BLaER1 treated with 17β-estradiol and CSF1 and Interleukin-3, amounts not matched to agents 10 nM and 100 nM (cell line): ENCODE measurements at regions not wholly inside any gene's neighbourhood (a gene's known extent, or its start where the extent isn't known, plus 50 kb on each side); places are given as distances from the start of the nearest gene placed in this dataset.
"Not testable (repeated sequence)": the region's sequence is repeated elsewhere in the genome, so short reads cannot be mapped to it uniquely, and the experiment has no call there.

Experiments
- H3K27ac ChIP-seq, 11 experiments: shearing (Covaris generic); formaldehyde crosslinking; 2 replicates each; pipeline ENCODE4 v1.8.1; 2022
- H3K27me3 ChIP-seq, 11 experiments: shearing (Covaris generic); formaldehyde crosslinking; 2 replicates each; pipeline ENCODE4 v1.8.1; 2022
- H3K36me3 ChIP-seq, 11 experiments: shearing (Covaris generic); formaldehyde crosslinking; 2 replicates each; pipeline ENCODE4 v1.8.1; 2022
- H3K4me1 ChIP-seq, 10 experiments: shearing (Covaris generic); formaldehyde crosslinking; 2 replicates each; pipeline ENCODE4 v1.8.1; 2022
- H3K4me2 ChIP-seq, 11 experiments: shearing (Covaris generic); formaldehyde crosslinking; 2 replicates each; pipeline ENCODE4 v1.8.1; 2022
- H3K4me3 ChIP-seq, 10 experiments: shearing (Covaris generic); formaldehyde crosslinking; 2 replicates each; pipeline ENCODE4 v1.8.1; 2022
- H3K9ac ChIP-seq, 11 experiments: shearing (Covaris generic); formaldehyde crosslinking; 2 replicates each; pipeline ENCODE4 v1.8.1; 2022
- H3K9me3 ChIP-seq, 11 experiments: shearing (Covaris generic); formaldehyde crosslinking; replicated peaks in 1 of 11; 2 replicates each; pipeline ENCODE4 v1.8.1; 2022
- H4K20me1 ChIP-seq, 11 experiments: shearing (Covaris generic); formaldehyde crosslinking; 2 replicates each; pipeline ENCODE4 v1.8.1; 2022
- Cebpa-rat ChIP-seq, 11 experiments: shearing (Covaris generic); IDR thresholded peaks; 2 replicates each; pipeline ENCODE4 v1.8.1; 2022

GRCh38 chr3:159029306-159030026 is 227.6 kb downstream of the MFSD1 start:
- Histone ChIP-seq H3K27me3 (no peaks in the 10 kb centered on the region), H3K36me3 (no peaks in the 10 kb centered on the region), H3K9ac (no peak overlapping the region), H3K4me2 (no peak overlapping the region), H3K4me3 (no peak overlapping the region), H3K9me3 (peaks cover 9 to 23% (median 15%) of the 10 kb centered on the region in 11 experiments; a peak in 19 of 22 replicates), H3K4me1 (no peaks in the 10 kb centered on the region), H4K20me1 (no peaks in the 10 kb centered on the region), H3K27ac (no peak overlapping the region)
- TF ChIP-seq Cebpa-rat (IDR thresholded peaks at IDR 0.05) = no peak

- Histone ChIP-seq H4K20me1 (no peaks in the 10 kb centered on the region), H3K4me1 (no peaks in the 10 kb centered on the region), H3K27me3 (no peaks in the 10 kb centered on the region), H3K4me3 (no peak overlapping the region), H3K9ac (no peak overlapping the region), H3K36me3 (no peaks in the 10 kb centered on the region), H3K4me2 (no peak overlapping the region), H3K9me3 (peaks cover 3 to 18% (median 9%) of the 10 kb centered on the region in 11 experiments; a peak in 14 of 22 replicates), H3K27ac (no peak overlapping the region)
- no peak for TF ChIP-seq Cebpa-rat (IDR thresholded peaks at IDR 0.05)
These were observed 228.3 kb downstream of the MFSD1 start for GRCh38 chr3:159030138-159030670.

GRCh38 chr3:159030886-159031679 is 229.2 kb downstream of the MFSD1 start:
- Histone ChIP-seq H3K36me3 (no peaks in the 10 kb centered on the region), H3K9me3 (peaks cover 0 to 18% (median 6%) of the 10 kb centered on the region in 11 experiments; a peak in 11 of 22 replicates), H3K4me3 (no peak overlapping the region), H3K27me3 (no peaks in the 10 kb centered on the region), H3K9ac (no peak overlapping the region), H3K27ac (no peak overlapping the region), H3K4me2 (no peak overlapping the region), H3K4me1 (no peaks in the 10 kb centered on the region), H4K20me1 (no peaks in the 10 kb centered on the region)
- no peak for TF ChIP-seq Cebpa-rat (IDR thresholded peaks at IDR 0.05)

- Histone ChIP-seq H3K4me2 (no peak overlapping the region), H3K9me3 (peaks cover 0 to 12% (median 5%) of the 10 kb centered on the region in 11 experiments; a peak in 6 of 22 replicates), H3K9ac (no peak overlapping the region), H3K36me3 (no peaks in the 10 kb centered on the region), H3K27me3 (no peaks in the 10 kb centered on the region), H4K20me1 (no peaks in the 10 kb centered on the region), H3K27ac (no peak overlapping the region), H3K4me1 (peaks cover 0 to 2% (median 0%) of the 10 kb centered on the region in 10 experiments; a peak in 2 of 20 replicates), H3K4me3 (no peak overlapping the region)
- TF ChIP-seq Cebpa-rat (IDR thresholded peaks at IDR 0.05) = no peak
These were observed 230.5 kb downstream of the MFSD1 start for GRCh38 chr3:159032311-159032710.

GRCh38 chr3:159038405-159038804 is 236.6 kb downstream of the MFSD1 start:
- peak overlapping the region in 9 of 11 experiments; percentile 6 to 64 (median 42); a peak in 12 of 22 replicates for H3K4me2 ChIP-seq
- no peaks in the 10 kb centered on the region for H4K20me1 ChIP-seq
- H3K36me3 ChIP-seq = no peaks in the 10 kb centered on the region
- peak overlapping the region in 4 of 11 experiments; percentile 3 to 53 (median 9); a peak in 6 of 22 replicates for H3K27ac ChIP-seq
- H3K9ac ChIP-seq = no peak overlapping the region
- H3K4me1 ChIP-seq = peaks cover 0 to 30% (median 13%) of the 10 kb centered on the region in 10 experiments; a peak in 11 of 20 replicates
- H3K9me3 ChIP-seq = peaks cover 0 to 29% (median 9%) of the 10 kb centered on the region in 11 experiments; a peak in 9 of 22 replicates
- no peaks in the 10 kb centered on the region for H3K27me3 ChIP-seq
- H3K4me3 ChIP-seq = no peak overlapping the region
- TF ChIP-seq Cebpa-rat (IDR thresholded peaks at IDR 0.05) = no peak

GRCh38 chr3:159039286-159039685 is 237.4 kb downstream of the MFSD1 start:
- H3K9me3 ChIP-seq = peaks cover 0 to 24% (median 9%) of the 10 kb centered on the region in 11 experiments; a peak in 8 of 22 replicates
- H3K36me3 ChIP-seq = no peaks in the 10 kb centered on the region
- H3K27ac ChIP-seq = no peak overlapping the region; a peak in 2 of 22 replicates
- no peak for TF ChIP-seq Cebpa-rat (IDR thresholded peaks at IDR 0.05)
- H3K4me3 ChIP-seq = peak overlapping the region in 1 of 10 experiments; percentile 6; a peak in 1 of 20 replicates
- H3K27me3 ChIP-seq = no peaks in the 10 kb centered on the region
- no peaks in the 10 kb centered on the region for H4K20me1 ChIP-seq
- H3K9ac ChIP-seq = no peak overlapping the region
- H3K4me1 ChIP-seq = peaks cover 0 to 30% (median 13%) of the 10 kb centered on the region in 10 experiments; a peak in 11 of 20 replicates
- peak overlapping the region in 3 of 11 experiments; percentile 24 to 64 (median 40); a peak in 5 of 22 replicates for H3K4me2 ChIP-seq

- H3K9me3 ChIP-seq = peaks cover 0 to 9% (median under 1%) of the 10 kb centered on the region in 11 experiments; a peak in 7 of 22 replicates
These were observed 243.5 kb downstream of the MFSD1 start for GRCh38 chr3:159045279-159045885.

GRCh38 chr3:159047361-159047760 is 245.5 kb downstream of the MFSD1 start:
- Histone ChIP-seq H3K27ac (no peak overlapping the region), H3K36me3 (no peaks in the 10 kb centered on the region), H3K9me3 (peaks cover 7 to 23% (median 13%) of the 10 kb centered on the region in 11 experiments; a peak in 15 of 22 replicates), H3K27me3 (no peaks in the 10 kb centered on the region), H3K4me1 (peaks cover 0 to 9% (median 0%) of the 10 kb centered on the region in 10 experiments; a peak in 2 of 20 replicates), H4K20me1 (no peaks in the 10 kb centered on the region), H3K9ac (no peak overlapping the region), H3K4me3 (no peak overlapping the region), H3K4me2 (no peak overlapping the region)
- TF ChIP-seq Cebpa-rat (IDR thresholded peaks at IDR 0.05) = no peak

More at GRCh38 chr3:159045279-159045885, 243.5 kb downstream of the MFSD1 start:
- H3K27me3 ChIP-seq = no peaks in the 10 kb centered on the region
- no peak for TF ChIP-seq Cebpa-rat (IDR thresholded peaks at IDR 0.05)
- no peaks in the 10 kb centered on the region for H3K36me3 ChIP-seq
- no peak overlapping the region for H3K27ac ChIP-seq
- no peak overlapping the region for H3K9ac ChIP-seq
- no peaks in the 10 kb centered on the region for H4K20me1 ChIP-seq
- peak overlapping the region in 1 of 11 experiments; percentile 18; a peak in 1 of 22 replicates for H3K4me2 ChIP-seq
- H3K4me1 ChIP-seq = peaks cover 0 to 9% (median 0%) of the 10 kb centered on the region in 10 experiments; a peak in 2 of 20 replicates
- H3K4me3 ChIP-seq = no peak overlapping the region

GRCh38 chr3:159052494-159052893 is 250.6 kb downstream of the MFSD1 start:
- not testable (repeated sequence) for H3K36me3 ChIP-seq, H4K20me1 ChIP-seq, H3K9ac ChIP-seq, H3K4me2 ChIP-seq, H3K27me3 ChIP-seq, H3K4me1 ChIP-seq, H3K4me3 ChIP-seq, H3K27ac ChIP-seq
- H3K9me3 ChIP-seq = peaks cover 7 to 27% (median 16%) of the 10 kb centered on the region in 11 experiments; a peak in 15 of 22 replicates
